Muscle of leg (tissue), 3 donors: ENCODE measurements at regions not wholly inside any gene's neighbourhood (a gene's known extent, or its start where the extent isn't known, plus 50 kb on each side); places are given as distances from the start of the nearest gene placed in this dataset.
A peak's percentile ranks its signal among the peaks of the same experiment; 100 is the strongest.

ENCODE experiments used
- DNase-seq: peaks from one replicate; pipeline ENCODE4 v3.0.0; 2013
- H3K27ac ChIP-seq: one replicate; pipeline ENCODE4 v1.5.1; 2013; ENCODE audit warnings: mild to moderate bottlenecking, low read length, control low read depth
- H3K27me3 ChIP-seq: one replicate; pipeline ENCODE4 v1.6.1; 2013; ENCODE audit warnings: low read length; ENCODE audit not compliant: control insufficient read depth, insufficient read depth
- H3K36me3 ChIP-seq: one replicate; pipeline ENCODE4 v1.6.1; 2013; ENCODE audit warnings: low read length; ENCODE audit not compliant: control insufficient read depth, insufficient read depth
- H3K4me1 ChIP-seq: one replicate; pipeline ENCODE4 v1.6.1; 2013; ENCODE audit warnings: low read length; ENCODE audit not compliant: control insufficient read depth, insufficient read depth
- H3K4me3 ChIP-seq: one replicate; pipeline ENCODE4 v1.5.1; 2013; ENCODE audit warnings: low read length, control low read depth
- H3K9me3 ChIP-seq: replicated peaks from 2 replicates; pipeline ENCODE4 v1.6.1; 2013; ENCODE audit warnings: low read depth, low read length; ENCODE audit not compliant: control insufficient read depth
- WGBS: methylation state at CpG from one replicate; pipeline ENCODE4 v1.1.5; 2013; ENCODE audit warnings: missing lambda C conversion rate; ENCODE audit not compliant: insufficient coverage; 5-methylcytosine and 5-hydroxymethylcytosine counted together

- Histone ChIP-seq H3K4me1 (no peaks in the 10 kb centered on the region), H3K9me3 (no peaks in the 10 kb centered on the region), H3K4me3 (no peak overlapping the region), H3K27ac (no peak overlapping the region), H3K27me3 (no peaks in the 10 kb centered on the region), H3K36me3 (no peaks in the 10 kb centered on the region)
- DNase-seq: peak; percentile 69
- WGBS: 17% methylated on average over 3 of the region's 8 CpGs
Observed at GRCh38 chr21:25385911-25386474, 221.3 kb downstream of the MRPL39 start.

DNA sequence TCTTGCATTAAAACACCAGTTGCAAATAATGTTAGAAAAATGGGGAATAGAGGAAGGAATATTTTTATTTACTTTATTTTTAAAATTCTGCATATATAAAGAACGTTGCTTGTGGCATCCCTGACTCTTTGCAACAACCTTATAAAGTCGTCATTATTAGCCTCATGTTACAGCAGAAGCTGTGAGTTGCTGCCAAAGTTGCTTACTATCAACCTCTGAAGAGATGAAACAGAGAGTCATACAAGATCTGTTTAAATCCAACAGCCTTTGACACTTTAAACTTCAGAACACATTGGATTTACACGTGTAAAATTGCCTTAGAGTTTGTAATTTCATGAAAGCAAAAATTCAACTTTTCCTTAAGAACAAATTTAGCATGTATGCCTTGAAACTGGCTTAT is 221.9 kb downstream of the MRPL39 start:
- Histone ChIP-seq H3K4me1 (no peaks in the 10 kb centered on the region), H3K36me3 (no peaks in the 10 kb centered on the region), H3K4me3 (no peak overlapping the region), H3K27ac (no peak overlapping the region), H3K27me3 (no peaks in the 10 kb centered on the region), H3K9me3 (no peaks in the 10 kb centered on the region)
- no CpG with 5 or more reads among the region's 3 CpGs for WGBS
- DNase-seq: no peak

GRCh38 chr21:25384782-25385181 is 222.5 kb downstream of the MRPL39 start:
- Histone ChIP-seq H3K36me3 (no peaks in the 10 kb centered on the region), H3K4me1 (no peaks in the 10 kb centered on the region), H3K27ac (no peak overlapping the region), H3K27me3 (no peaks in the 10 kb centered on the region), H3K4me3 (no peak overlapping the region), H3K9me3 (no peaks in the 10 kb centered on the region)
- no peak for DNase-seq
- 86% methylated on average over 1 of the region's 4 CpGs for WGBS

GRCh38 chr21:25383545-25383944 is 223.7 kb downstream of the MRPL39 start:
- H3K36me3 ChIP-seq: no peaks in the 10 kb centered on the region
- H3K27ac ChIP-seq: no peak overlapping the region
- H3K4me1 ChIP-seq: no peaks in the 10 kb centered on the region
- no peaks in the 10 kb centered on the region for H3K27me3 ChIP-seq
- H3K4me3 ChIP-seq: no peak overlapping the region
- WGBS: 54% methylated on average over 4 of the region's 5 CpGs
- no peak for DNase-seq
- no peaks in the 10 kb centered on the region for H3K9me3 ChIP-seq

DNA sequence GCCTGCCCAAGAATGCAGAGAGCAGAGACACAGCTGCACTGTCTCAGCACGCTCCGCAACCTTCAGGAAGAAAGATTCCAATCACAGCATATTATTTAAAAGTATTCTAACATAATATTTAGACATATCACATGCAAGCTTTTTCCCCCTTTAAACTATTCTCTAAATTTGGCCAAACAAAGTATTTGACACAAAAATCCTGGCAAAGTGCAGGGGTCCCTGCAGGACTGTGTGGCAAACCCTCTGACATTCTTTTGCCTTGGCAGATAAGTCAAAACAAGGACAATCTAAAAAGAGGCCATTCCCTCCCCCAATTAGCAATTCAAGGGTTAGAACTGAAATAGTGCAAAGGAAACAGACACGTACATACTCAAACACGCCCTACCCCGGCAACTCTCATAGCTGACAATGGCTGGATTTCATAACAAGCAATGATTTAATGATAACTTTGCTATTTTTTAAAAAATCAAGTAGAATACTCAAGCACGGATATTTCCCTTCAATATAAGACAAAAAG is 225.3 kb downstream of the MRPL39 start:
- no peak overlapping the region for H3K4me3 ChIP-seq
- no peak overlapping the region for H3K27ac ChIP-seq
- no CpG with 5 or more reads among the region's 6 CpGs for WGBS

GRCh38 chr21:25375675-25376074 is 231.6 kb downstream of the MRPL39 start:
- Histone ChIP-seq H3K9me3 (no peaks in the 10 kb centered on the region), H3K36me3 (no peaks in the 10 kb centered on the region), H3K4me1 (no peaks in the 10 kb centered on the region), H3K27me3 (no peaks in the 10 kb centered on the region), H3K27ac (no peak overlapping the region), H3K4me3 (no peak overlapping the region)
- WGBS: no CpG with 5 or more reads among the region's 1 CpG
- DNase-seq: no peak

More for the DNA sequence above, 225.3 kb downstream of the MRPL39 start:
- H3K4me1 ChIP-seq: no peaks in the 10 kb centered on the region
- H3K36me3 ChIP-seq: no peaks in the 10 kb centered on the region
- no peaks in the 10 kb centered on the region for H3K9me3 ChIP-seq
- no peaks in the 10 kb centered on the region for H3K27me3 ChIP-seq
- DNase-seq: no peak

DNA sequence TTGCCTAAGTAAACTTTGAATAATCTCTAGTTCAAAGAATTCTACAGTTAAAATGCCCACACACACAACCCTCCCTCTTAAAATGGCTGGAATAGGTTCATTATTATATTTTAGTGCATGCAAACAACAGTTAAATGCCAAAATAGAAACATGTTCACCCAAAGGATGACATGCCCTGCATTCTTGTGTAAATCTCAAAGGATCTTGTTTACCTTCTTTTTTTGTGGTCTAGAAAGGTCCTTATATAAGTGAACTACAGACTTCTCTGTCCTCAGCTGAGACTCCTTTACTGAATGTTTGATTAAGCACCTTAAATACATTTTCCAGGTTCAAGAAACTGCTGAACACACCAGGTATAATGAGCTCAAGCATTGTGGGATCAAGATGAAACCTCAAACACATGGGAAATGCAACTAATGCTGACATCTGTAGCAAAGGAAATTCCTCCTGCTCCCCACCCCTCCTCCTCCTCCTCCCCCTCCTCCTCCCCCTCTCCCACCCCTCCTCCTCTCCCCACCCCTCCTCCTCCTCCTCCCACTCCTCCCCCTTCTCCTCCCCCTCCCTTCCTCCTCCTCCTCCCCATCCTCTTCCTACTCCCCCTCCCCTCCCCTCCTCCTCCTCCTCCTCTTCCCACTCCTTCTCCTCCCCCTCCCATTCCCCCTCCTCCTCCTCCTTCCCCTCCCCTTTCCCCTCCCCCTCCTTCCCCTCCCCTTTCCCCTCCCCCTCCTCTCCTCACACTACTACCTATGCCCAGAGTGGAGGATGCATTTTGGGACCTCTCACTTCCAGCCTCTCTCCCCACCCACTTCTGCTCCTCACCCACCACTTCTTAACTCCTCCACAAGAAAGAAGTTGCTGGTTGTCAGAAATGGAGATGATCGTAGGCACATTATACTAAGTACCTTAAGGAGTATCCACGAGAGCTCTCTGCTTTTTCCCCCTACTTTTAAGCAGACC is 233.9 kb downstream of the MRPL39 start:
- H3K4me1 ChIP-seq: no peaks in the 10 kb centered on the region
- no peaks in the 10 kb centered on the region for H3K9me3 ChIP-seq
- no peak for DNase-seq
- H3K4me3 ChIP-seq: no peak overlapping the region
- no peak overlapping the region for H3K27ac ChIP-seq
- WGBS: 63% methylated on average over 1 of the region's 2 CpGs
- H3K36me3 ChIP-seq: no peaks in the 10 kb centered on the region
- no peaks in the 10 kb centered on the region for H3K27me3 ChIP-seq

DNA sequence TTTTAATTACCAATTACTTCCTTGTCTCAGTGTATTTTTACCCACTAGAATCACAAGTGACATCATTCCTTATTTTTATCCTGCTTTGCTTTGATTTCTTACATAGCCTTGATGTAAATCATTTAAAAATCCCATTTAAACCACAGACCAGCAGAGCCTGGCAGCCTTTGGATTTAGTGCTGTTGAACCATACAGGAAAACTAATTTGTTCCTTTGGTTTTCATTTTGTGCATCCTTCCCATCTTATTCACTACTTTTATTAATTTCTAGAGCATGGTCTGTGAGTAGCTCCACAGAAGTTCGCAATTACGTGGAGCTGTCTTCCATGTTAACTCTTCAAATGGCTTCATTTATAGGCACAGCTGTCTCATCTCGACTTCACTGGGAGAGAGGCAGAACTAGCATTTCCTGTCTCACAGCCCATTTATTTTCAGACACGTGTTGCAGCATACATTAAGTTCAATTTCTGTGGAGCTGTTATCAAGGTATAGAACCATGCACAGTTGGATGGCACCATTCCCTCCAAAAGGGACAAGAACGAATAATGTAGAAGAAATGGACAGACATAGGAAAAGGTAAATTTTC is 235.3 kb downstream of the MRPL39 start:
- Histone ChIP-seq H3K36me3 (no peaks in the 10 kb centered on the region), H3K4me3 (no peak overlapping the region), H3K27ac (no peak overlapping the region), H3K27me3 (no peaks in the 10 kb centered on the region), H3K4me1 (no peaks in the 10 kb centered on the region), H3K9me3 (no peaks in the 10 kb centered on the region)
- DNase-seq: no peak
- 0% methylated on average over 1 of the region's 5 CpGs for whole genome bisulfite sequencing

DNA sequence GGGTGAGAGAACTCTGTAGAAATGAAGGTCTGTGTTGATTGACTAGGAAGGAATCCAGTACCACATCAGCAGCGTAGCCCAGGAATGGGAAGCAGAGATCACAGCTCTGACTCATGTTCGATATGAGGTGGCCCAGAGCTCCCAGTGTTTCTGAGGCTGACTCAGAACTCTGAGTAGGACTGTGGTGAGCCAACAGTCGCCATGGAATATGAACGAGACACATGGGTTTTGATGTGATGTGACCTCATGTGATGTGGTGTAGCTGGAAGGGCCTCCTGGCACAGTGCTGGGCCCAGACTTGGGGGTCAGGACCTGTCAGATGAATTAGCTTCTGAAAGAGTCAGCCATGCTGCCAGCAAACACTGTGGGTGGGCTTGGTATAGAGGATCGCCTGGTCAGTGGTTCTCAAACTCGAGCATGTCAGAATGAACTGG is 237.0 kb downstream of the MRPL39 start:
- Histone ChIP-seq H3K9me3 (no peaks in the 10 kb centered on the region), H3K4me1 (no peaks in the 10 kb centered on the region), H3K4me3 (no peak overlapping the region), H3K27me3 (no peaks in the 10 kb centered on the region), H3K27ac (no peak overlapping the region), H3K36me3 (no peaks in the 10 kb centered on the region)
- DNase-seq: no peak
- 63% methylated on average over 5 of the region's 6 CpGs for WGBS
